ENCODE measurements at regions not wholly inside any gene's neighbourhood (a gene's known extent, or its start where the extent isn't known, plus 50 kb on each side); places are given as distances from the start of the nearest gene placed in this dataset.

DNA sequence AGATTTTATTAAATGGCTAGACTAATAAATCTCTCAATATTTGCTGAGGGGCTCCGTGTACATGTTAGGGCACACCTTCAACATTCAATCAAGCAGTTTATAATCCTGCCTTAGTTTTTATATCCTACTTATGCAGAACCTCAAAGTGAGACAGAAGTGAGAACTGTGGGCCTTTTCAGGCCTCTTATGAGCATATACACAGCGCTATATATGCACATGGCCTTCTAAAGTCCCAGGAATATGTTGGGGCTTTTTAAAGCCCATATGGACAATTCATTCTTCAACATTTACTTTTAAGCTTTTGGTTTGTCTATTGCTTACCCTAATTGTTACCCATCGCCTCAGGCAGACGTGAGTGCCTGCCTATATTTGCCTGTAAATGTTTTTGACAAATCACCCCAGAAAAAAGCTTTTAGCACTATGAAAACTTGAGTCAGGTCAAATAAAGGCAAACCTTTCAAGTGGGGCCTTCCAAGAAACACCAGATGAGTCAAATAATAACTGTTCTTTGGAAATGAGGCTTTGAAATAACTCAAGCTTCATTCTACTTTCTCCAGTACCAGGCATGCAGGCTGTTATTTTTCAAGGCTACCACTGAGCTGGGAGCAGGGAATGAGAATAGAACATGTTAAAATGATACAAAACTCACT is 58.2 kb downstream of the ESM1 start:
- no TSS peak for BruUV-seq (replicated peaks)
- Mint-ChIP-seq H3K4me1 (ENCODE audit: low read depth, unreplicated experiment) (no peaks in the 10 kb centered on the region), H3K9me3 (ENCODE audit: low read depth, unreplicated experiment) (no peaks in the 10 kb centered on the region), H3K27me3 (ENCODE audit: unreplicated experiment) (no peaks in the 10 kb centered on the region), H3K36me3 (ENCODE audit: insufficient read depth, unreplicated experiment) (no peaks in the 10 kb centered on the region), H3K27ac (ENCODE audit: unreplicated experiment) (no peak overlapping the region), H3K4me3 (ENCODE audit: low read depth, unreplicated experiment) (no peak overlapping the region)
- CTCF ChIA-PET, result no interaction called here
- no peak for TF ChIP-seq CTCF (IDR thresholded peaks at IDR 0.05; ENCODE audit: unreplicated experiment)
- no peak for DNase-seq
- intact Hi-C loops (cut with micrococcal nuclease; ENCODE audit: unreplicated experiment), result no loop called here

DNA sequence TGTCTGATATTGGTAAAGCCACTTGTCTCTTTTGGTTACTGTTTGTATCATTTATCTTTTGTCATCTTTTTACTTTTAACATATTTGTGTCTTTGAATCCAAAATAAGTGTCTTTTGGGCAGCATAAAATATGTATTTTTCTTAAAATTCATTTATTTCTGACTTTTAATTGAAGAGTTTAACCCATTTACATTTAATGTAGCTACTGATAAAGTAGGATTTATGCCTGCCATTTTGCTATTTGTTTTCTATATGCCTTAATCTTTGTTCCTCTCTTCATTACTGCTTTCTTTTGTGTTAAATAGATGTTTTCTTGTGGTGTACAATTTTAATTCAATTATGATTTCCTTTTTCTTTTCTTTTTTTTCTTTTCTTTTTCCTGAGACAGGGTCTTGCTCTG is 60.9 kb downstream of the ESM1 start:
- Mint-ChIP-seq H3K4me3 (ENCODE audit: low read depth, unreplicated experiment) (no peak overlapping the region), H3K9me3 (ENCODE audit: low read depth, unreplicated experiment) (no peaks in the 10 kb centered on the region), H3K36me3 (ENCODE audit: insufficient read depth, unreplicated experiment) (no peaks in the 10 kb centered on the region), H3K27ac (ENCODE audit: unreplicated experiment) (no peak overlapping the region), H3K4me1 (ENCODE audit: low read depth, unreplicated experiment) (no peaks in the 10 kb centered on the region), H3K27me3 (ENCODE audit: unreplicated experiment) (peaks cover 21% of the 10 kb centered on the region)
- no TSS peak for BruUV-seq (replicated peaks)
- CTCF ChIA-PET, result no interaction called here
- TF ChIP-seq CTCF (IDR thresholded peaks at IDR 0.05; ENCODE audit: unreplicated experiment), result no peak
- DNase-seq, result no peak
- intact Hi-C loops (cut with micrococcal nuclease; ENCODE audit: unreplicated experiment), result no loop called here

GRCh38 chr5:54917323-54917722 is 68.1 kb downstream of the ESM1 start:
- Mint-ChIP-seq H3K27ac (ENCODE audit: unreplicated experiment) (no peak overlapping the region), H3K9me3 (ENCODE audit: low read depth, unreplicated experiment) (no peaks in the 10 kb centered on the region), H3K36me3 (ENCODE audit: insufficient read depth, unreplicated experiment) (no peaks in the 10 kb centered on the region), H3K4me3 (ENCODE audit: low read depth, unreplicated experiment) (no peak overlapping the region), H3K27me3 (ENCODE audit: unreplicated experiment) (peaks cover 75% of the 10 kb centered on the region), H3K4me1 (ENCODE audit: low read depth, unreplicated experiment) (no peaks in the 10 kb centered on the region)
- no TSS peak for BruUV-seq (replicated peaks)
- no peak for DNase-seq
- CTCF ChIA-PET, result interaction anchor here (0.6 kb wide), 1 partner anchor 242 kb away, joined by 3 read pairs; no protein-coding TSS in a partner anchor
- intact Hi-C loops (cut with micrococcal nuclease; ENCODE audit: unreplicated experiment), result no loop called here
- TF ChIP-seq CTCF (IDR thresholded peaks at IDR 0.05; ENCODE audit: unreplicated experiment), result no peak

DNA sequence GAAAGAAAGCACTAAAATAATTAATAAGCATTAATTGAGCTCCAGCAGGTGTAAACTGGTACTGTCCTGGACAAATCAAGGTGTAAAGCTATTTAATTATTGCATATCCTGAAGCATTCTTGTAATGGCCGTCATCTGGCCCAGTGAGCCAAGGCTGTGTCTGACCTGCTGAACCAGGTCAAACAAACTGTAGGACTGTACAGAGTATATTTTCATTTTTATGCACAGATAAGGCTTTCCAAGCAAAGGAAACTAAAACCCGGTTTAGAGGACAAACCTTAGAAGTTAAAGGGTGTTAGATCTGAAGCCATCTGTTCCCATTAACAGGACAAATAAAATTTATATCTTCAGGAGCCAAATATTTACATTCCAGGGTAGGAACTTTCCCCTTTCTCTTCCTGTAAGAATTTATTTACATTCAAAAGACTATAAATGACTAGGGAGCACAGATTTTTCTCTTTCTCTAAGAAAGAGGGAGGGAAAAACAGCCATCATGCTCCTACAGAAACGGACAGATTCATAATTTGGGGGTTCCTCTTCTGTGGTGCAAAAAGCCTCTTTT is 69.8 kb downstream of the ESM1 start:
- CTCF ChIA-PET, result no interaction called here
- Mint-ChIP-seq H3K36me3 (ENCODE audit: insufficient read depth, unreplicated experiment) (no peaks in the 10 kb centered on the region), H3K27me3 (ENCODE audit: unreplicated experiment) (peaks cover 82% of the 10 kb centered on the region), H3K9me3 (ENCODE audit: low read depth, unreplicated experiment) (no peaks in the 10 kb centered on the region), H3K4me3 (ENCODE audit: low read depth, unreplicated experiment) (no peak overlapping the region), H3K27ac (ENCODE audit: unreplicated experiment) (no peak overlapping the region), H3K4me1 (ENCODE audit: low read depth, unreplicated experiment) (no peaks in the 10 kb centered on the region)
- DNase-seq, result no peak
- BruUV-seq (replicated peaks), result no TSS peak
- no peak for TF ChIP-seq CTCF (IDR thresholded peaks at IDR 0.05; ENCODE audit: unreplicated experiment)
- intact Hi-C loops (cut with micrococcal nuclease; ENCODE audit: unreplicated experiment), result no loop called here
